ENCODE measurements at regions not wholly inside any gene's neighbourhood (a gene's known extent, or its start where the extent isn't known, plus 50 kb on each side); places are given as distances from the start of the nearest gene placed in this dataset.

GRCh38 chr18:2410688-2411087 lies 160.6 kb downstream of the METTL4 start:
- H3K4me3 ChIP-seq (ENCODE audit: low read depth, low read length): no peak overlapping the region
- no peak for DNase-seq (ENCODE audit: low read depth)
- TF ChIP-seq MAX (IDR thresholded peaks at IDR 0.05; ENCODE audit: low read depth, low read length) (no peak), POLR2A (IDR thresholded peaks at IDR 0.05; ENCODE audit: extremely low read depth, insufficient read length) (no peak), MYC (IDR thresholded peaks at IDR 0.05; ENCODE audit: low read depth, low read length) (no peak)
- TF ChIP-seq, protein P1, sequence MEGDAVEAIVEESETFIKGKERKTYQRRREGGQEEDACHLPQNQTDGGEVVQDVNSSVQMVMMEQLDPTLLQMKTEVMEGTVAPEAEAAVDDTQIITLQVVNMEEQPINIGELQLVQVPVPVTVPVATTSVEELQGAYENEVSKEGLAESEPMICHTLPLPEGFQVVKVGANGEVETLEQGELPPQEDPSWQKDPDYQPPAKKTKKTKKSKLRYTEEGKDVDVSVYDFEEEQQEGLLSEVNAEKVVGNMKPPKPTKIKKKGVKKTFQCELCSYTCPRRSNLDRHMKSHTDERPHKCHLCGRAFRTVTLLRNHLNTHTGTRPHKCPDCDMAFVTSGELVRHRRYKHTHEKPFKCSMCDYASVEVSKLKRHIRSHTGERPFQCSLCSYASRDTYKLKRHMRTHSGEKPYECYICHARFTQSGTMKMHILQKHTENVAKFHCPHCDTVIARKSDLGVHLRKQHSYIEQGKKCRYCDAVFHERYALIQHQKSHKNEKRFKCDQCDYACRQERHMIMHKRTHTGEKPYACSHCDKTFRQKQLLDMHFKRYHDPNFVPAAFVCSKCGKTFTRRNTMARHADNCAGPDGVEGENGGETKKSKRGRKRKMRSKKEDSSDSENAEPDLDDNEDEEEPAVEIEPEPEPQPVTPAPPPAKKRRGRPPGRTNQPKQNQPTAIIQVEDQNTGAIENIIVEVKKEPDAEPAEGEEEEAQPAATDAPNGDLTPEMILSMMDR (IDR thresholded peaks at IDR 0.05; ENCODE audit: low read depth, low read length): no peak

- no peak overlapping the region for H3K4me3 ChIP-seq (ENCODE audit: low read depth, low read length)
- TF ChIP-seq, protein P1 (IDR thresholded peaks at IDR 0.05; ENCODE audit: low read depth, low read length): no peak
- no peak for TF ChIP-seq MAX (IDR thresholded peaks at IDR 0.05; ENCODE audit: low read depth, low read length)
- no peak for TF ChIP-seq MYC (IDR thresholded peaks at IDR 0.05; ENCODE audit: low read depth, low read length)
- no peak for TF ChIP-seq POLR2A (IDR thresholded peaks at IDR 0.05; ENCODE audit: extremely low read depth, insufficient read length)
- no peak for DNase-seq (ENCODE audit: low read depth)
Observed at GRCh38 chr18:2411381-2411960, 159.8 kb downstream of the METTL4 start.

DNA sequence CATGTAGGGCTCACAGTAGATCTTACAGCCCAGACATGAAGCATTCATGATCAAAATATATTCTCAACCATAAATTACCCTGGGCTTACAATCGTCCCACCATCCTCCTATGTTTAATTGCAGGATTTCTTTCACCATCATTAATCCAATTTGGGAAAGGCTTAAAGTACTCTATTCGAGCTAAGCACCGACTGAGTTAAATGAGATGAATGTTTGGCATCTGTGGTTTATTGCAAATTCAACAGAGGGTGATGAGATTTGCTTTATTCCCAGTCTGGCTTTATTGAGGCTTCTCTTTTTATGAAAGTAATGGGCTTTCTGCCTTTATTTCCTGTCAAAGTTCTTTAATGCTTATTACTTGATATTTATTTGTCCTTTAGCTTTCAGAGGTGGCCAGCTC lies 159.0 kb downstream of the METTL4 start:
- DNase-seq (ENCODE audit: low read depth): no peak
- H3K4me3 ChIP-seq (ENCODE audit: low read depth, low read length): no peak overlapping the region
- TF ChIP-seq MYC (IDR thresholded peaks at IDR 0.05; ENCODE audit: low read depth, low read length): no peak
- no peak for TF ChIP-seq MAX (IDR thresholded peaks at IDR 0.05; ENCODE audit: low read depth, low read length)
- TF ChIP-seq, protein P1 (IDR thresholded peaks at IDR 0.05; ENCODE audit: low read depth, low read length): no peak
- TF ChIP-seq POLR2A (IDR thresholded peaks at IDR 0.05; ENCODE audit: extremely low read depth, insufficient read length): no peak

DNA sequence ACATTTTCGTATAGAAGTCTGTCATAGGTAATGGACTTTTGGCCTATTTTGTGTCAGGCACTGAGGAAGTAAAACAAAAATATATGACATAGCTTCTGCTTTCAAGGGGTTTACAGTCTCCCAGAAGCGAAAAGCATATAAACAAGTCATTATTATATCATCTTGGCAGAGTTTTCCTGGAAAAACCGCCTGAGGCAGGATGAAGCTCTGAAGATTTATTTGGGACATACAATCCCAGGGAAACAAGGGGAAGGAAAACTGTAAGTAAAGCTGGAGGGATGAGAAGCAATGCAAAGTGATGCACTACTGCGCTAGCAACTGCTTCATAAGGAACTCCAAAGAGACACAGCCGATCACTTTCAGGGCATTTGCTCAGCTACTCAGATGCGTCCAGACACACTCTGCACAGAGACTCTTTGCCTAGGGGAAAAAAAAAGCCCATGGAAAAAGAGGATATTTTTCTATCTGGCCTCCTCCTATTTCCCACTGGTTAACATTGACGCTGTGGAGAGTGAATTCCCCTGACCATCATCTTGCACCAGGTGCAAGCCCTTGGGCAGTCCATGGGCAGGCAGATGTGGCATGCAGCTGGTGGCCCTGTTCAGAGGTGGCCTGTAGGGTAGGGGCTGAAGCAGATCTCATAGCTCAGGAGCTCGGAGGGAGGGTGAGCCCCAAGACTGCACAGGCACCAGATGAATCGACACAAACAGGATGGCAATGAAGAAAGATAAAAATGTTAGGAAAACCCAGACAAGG lies 158.1 kb downstream of the METTL4 start:
- TF ChIP-seq MAX (IDR thresholded peaks at IDR 0.05; ENCODE audit: low read depth, low read length) (no peak), MYC (IDR thresholded peaks at IDR 0.05; ENCODE audit: low read depth, low read length) (no peak), POLR2A (IDR thresholded peaks at IDR 0.05; ENCODE audit: extremely low read depth, insufficient read length) (no peak)
- TF ChIP-seq, protein P1 (IDR thresholded peaks at IDR 0.05; ENCODE audit: low read depth, low read length): no peak
- no peak for DNase-seq (ENCODE audit: low read depth)
- no peak overlapping the region for H3K4me3 ChIP-seq (ENCODE audit: low read depth, low read length)

- TF ChIP-seq, protein P1 (IDR thresholded peaks at IDR 0.05; ENCODE audit: low read depth, low read length): no peak
- TF ChIP-seq MYC (IDR thresholded peaks at IDR 0.05; ENCODE audit: low read depth, low read length) (no peak), POLR2A (IDR thresholded peaks at IDR 0.05; ENCODE audit: extremely low read depth, insufficient read length) (no peak), MAX (IDR thresholded peaks at IDR 0.05; ENCODE audit: low read depth, low read length) (no peak)
- DNase-seq (ENCODE audit: low read depth): no peak
- H3K4me3 ChIP-seq (ENCODE audit: low read depth, low read length): no peak overlapping the region
Observed at GRCh38 chr18:2414235-2414634, 157.1 kb downstream of the METTL4 start.
